ENCODE measurements at regions not wholly inside any gene's neighbourhood (a gene's known extent, or its start where the extent isn't known, plus 50 kb on each side); places are given as distances from the start of the nearest gene placed in this dataset.

- TF ChIP-seq CTCF (IDR thresholded peaks at IDR 0.05) = no peak
- no peak for TF ChIP-seq POLR2A (IDR thresholded peaks at IDR 0.05)
These were observed 239.6 kb upstream of the TAS2R1 start for GRCh38 chr5:9869616-9870288.
